Kidney (tissue), 13 donors: ENCODE measurements at regions not wholly inside any gene's neighbourhood (a gene's known extent, or its start where the extent isn't known, plus 50 kb on each side); places are given as distances from the start of the nearest gene placed in this dataset.

ENCODE experiments used
- DNase-seq, 5 donors: peaks; one replicate each; pipeline ENCODE4 v3.0.0-alpha.2; 2013 to 2020
- FAIRE-seq: peaks from 2 replicates; lab custom pipeline; 2012; peaks lifted over from hg19 to GRCh38; lab: Jason Lieb, UNC
- H3K27ac ChIP-seq, 2 donors: one replicate each; pipeline ENCODE4 v1.7.0; 2013; ENCODE audit warnings: low read depth in 2 of 2, low read length in 2 of 2, inconsistent platforms in 1 of 2
- H3K27me3 ChIP-seq: one replicate; pipeline ENCODE4 v1.7.1; 2013; ENCODE audit warnings: low read length, inconsistent platforms; ENCODE audit not compliant: control insufficient read depth, insufficient read depth
- H3K36me3 ChIP-seq, 3 donors: one replicate each; pipeline versions ENCODE4 v1.7.0 to v1.7.1; 2013; ENCODE audit warnings: low read length in 3 of 3, control low read depth in 1 of 3, inconsistent platforms in 1 of 3; ENCODE audit not compliant: insufficient read depth in 3 of 3, control insufficient read depth in 2 of 3
- H3K4me1 ChIP-seq, 3 donors: one replicate each; pipeline versions ENCODE4 v1.7.0 to v1.7.1; 2013; ENCODE audit warnings: low read length in 3 of 3, inconsistent platforms in 1 of 3, low read depth in 1 of 3; ENCODE audit not compliant: control insufficient read depth in 2 of 3, insufficient read depth in 2 of 3
- H3K4me3 ChIP-seq, 3 donors: one replicate each; pipeline versions ENCODE4 v1.7.0 to v1.8.1; 2013; ENCODE audit warnings: low read length in 3 of 3, control low read depth in 1 of 3, inconsistent platforms in 1 of 3
- H3K9ac ChIP-seq, 3 donors: one replicate each; pipeline versions ENCODE4 v1.7.0 to v1.7.1; 2013; ENCODE audit warnings: low read length in 3 of 3, control low read depth in 1 of 3, inconsistent platforms in 1 of 3
- H3K9me3 ChIP-seq, 3 donors: one replicate each; pipeline versions ENCODE4 v1.7.0 to v1.7.1; 2013; ENCODE audit warnings: low read length in 3 of 3, control low read depth in 1 of 3, inconsistent platforms in 1 of 3; ENCODE audit not compliant: control insufficient read depth in 2 of 3, insufficient read depth in 1 of 3
- intact Hi-C: fragments of 100-400 bp; cut with DNase I; formaldehyde crosslinking; loops from one replicate; pipeline ENCODE4 v1.11.1; 2022
- TF ChIP-seq, protein P1 (sequence below): IDR thresholded peaks from 3 replicates; pipeline ENCODE4 v1.5.1; 2012; ENCODE audit warnings: mild to moderate bottlenecking, moderate library complexity, borderline replicate concordance; ENCODE audit not compliant: insufficient read depth; ENCODE audit errors: extremely low read depth
- donor health status: control.
- donor health status: control.
- donor health status: control.
- donor health status: control.
- donor health status: control.
- donor health status: DM: yes; HTN: yes; CAD: no.
- donor health status: Normal renal cell carcinoma (clear cell type).

DNA sequence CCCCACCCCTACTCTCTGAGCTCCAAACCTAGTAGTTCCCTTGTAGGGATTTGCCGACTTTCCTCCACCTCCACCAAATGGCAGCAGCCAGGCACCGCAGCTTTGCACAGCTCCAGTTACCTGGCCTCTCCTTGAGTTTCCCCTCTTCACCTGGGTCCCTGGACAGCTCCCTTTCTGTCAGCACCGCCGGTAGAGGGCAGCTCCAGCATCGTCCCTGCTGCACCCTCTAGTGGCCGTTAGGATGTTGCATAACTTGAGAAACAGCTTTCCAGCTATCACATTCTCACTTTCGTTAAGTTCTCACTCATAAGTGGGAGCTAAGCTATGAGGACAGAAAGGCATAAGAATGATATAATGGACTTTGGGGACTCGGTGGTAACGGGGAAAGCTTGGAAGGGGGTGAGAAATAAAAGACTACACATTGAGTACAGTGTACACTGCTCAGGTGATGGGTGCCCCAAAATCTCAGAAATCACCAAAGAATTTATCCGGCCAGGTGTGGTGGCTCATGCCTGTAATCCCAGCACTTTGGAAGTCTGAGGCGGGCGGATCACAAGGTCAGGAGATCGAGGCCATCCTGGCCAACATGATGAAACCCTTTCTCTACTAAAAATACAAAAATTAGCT, 60.4 kb upstream of the OLFM4 start:
- Histone ChIP-seq H3K27ac (no peak overlapping the region), H3K9ac (no peak overlapping the region), H3K36me3 (no peaks in the 10 kb centered on the region), H3K27me3 (no peaks in the 10 kb centered on the region), H3K4me1 (no peaks in the 10 kb centered on the region), H3K4me3 (no peak overlapping the region), H3K9me3 (no peaks in the 10 kb centered on the region)
- FAIRE-seq (peak; percentile 38), DNase-seq (peak; percentile 78 to 92 (median 88))
- intact Hi-C loops, result no loop called here
- TF ChIP-seq, protein P1, sequence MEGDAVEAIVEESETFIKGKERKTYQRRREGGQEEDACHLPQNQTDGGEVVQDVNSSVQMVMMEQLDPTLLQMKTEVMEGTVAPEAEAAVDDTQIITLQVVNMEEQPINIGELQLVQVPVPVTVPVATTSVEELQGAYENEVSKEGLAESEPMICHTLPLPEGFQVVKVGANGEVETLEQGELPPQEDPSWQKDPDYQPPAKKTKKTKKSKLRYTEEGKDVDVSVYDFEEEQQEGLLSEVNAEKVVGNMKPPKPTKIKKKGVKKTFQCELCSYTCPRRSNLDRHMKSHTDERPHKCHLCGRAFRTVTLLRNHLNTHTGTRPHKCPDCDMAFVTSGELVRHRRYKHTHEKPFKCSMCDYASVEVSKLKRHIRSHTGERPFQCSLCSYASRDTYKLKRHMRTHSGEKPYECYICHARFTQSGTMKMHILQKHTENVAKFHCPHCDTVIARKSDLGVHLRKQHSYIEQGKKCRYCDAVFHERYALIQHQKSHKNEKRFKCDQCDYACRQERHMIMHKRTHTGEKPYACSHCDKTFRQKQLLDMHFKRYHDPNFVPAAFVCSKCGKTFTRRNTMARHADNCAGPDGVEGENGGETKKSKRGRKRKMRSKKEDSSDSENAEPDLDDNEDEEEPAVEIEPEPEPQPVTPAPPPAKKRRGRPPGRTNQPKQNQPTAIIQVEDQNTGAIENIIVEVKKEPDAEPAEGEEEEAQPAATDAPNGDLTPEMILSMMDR, result peak; percentile 97

DNA sequence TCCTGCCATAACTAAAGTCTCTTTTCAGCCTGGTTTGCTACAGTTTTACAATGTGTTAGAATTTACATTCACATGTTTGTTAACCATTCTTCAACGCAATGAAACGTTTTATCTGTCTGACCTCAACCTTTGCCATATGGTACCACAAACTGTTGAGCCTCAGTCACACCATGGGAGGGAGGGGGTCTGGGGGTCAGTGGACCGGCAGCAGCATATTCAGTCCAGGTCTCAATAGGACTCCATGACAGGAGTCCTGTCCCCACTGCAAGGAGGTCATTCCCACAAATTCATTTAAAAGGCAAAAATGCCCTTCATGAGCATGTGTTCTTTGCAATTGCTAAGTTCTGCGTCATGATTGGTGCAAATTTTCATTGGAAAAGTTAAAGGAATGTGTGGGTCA, 66.6 kb upstream of the OLFM4 start:
- no peak overlapping the region for H3K9ac ChIP-seq
- no peak overlapping the region for H3K27ac ChIP-seq
- no peaks in the 10 kb centered on the region for H3K4me1 ChIP-seq
- intact Hi-C loops, result no loop called here
- no peak for DNase-seq
- TF ChIP-seq, protein P1, result no peak
- no peak overlapping the region for H3K4me3 ChIP-seq
- FAIRE-seq, result no peak
- H3K36me3 ChIP-seq, result no peaks in the 10 kb centered on the region
- H3K9me3 ChIP-seq, result no peaks in the 10 kb centered on the region
- H3K27me3 ChIP-seq, result no peaks in the 10 kb centered on the region

DNA sequence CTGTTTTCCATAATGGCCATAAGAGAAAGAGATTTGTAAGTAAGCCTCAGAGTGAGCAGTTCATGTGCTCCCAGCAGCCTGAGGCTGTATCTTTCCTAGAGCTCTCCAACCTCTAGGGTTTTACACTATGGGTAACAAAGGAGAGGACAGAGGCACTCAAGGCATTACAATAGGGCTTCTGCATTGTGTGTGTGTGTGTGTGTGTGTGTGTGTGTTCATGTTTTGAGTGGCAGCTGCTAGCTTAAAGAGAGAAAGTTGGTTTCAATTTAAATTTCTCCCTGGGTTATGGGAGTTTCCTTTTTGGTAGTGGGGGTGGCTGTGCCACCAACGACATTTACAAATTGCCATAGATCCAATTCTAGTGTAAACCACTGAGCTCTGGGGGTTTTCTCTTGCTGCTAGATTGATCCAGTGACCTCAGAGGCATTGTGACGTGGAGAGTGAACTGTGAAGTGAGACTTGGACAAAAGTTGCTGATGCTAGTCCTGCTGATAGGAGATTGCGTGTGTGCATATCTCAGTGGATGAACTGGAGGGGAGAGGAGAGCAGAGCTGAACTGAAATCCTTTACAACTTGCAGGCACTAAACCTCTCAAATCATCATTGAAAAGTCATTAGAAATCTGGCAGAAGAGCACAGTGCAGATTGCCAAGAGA, 67.2 kb upstream of the OLFM4 start:
- DNase-seq, result no peak
- Histone ChIP-seq H3K4me1 (no peaks in the 10 kb centered on the region), H3K4me3 (no peak overlapping the region), H3K9me3 (no peaks in the 10 kb centered on the region), H3K9ac (no peak overlapping the region), H3K27me3 (no peaks in the 10 kb centered on the region), H3K36me3 (no peaks in the 10 kb centered on the region), H3K27ac (no peak overlapping the region)
- TF ChIP-seq, protein P1, result no peak
- FAIRE-seq, result no peak
- intact Hi-C loops, result no loop called here

- Histone ChIP-seq H3K27ac (no peak overlapping the region), H3K4me1 (no peaks in the 10 kb centered on the region), H3K36me3 (no peaks in the 10 kb centered on the region), H3K4me3 (no peak overlapping the region), H3K9ac (no peak overlapping the region), H3K27me3 (no peaks in the 10 kb centered on the region), H3K9me3 (no peaks in the 10 kb centered on the region)
- DNase-seq (no peak), FAIRE-seq (no peak)
- TF ChIP-seq, protein P1, result no peak
- intact Hi-C loops, result no loop called here
Observed at GRCh38 chr13:52955472-52955874, 73.1 kb upstream of the OLFM4 start.
